DMS 273 (cell line): ENCODE measurements at regions not wholly inside any gene's neighbourhood (a gene's known extent, or its start where the extent isn't known, plus 50 kb on each side); places are given as distances from the start of the nearest gene placed in this dataset.
"Not testable (repeated sequence)": the region's sequence is repeated elsewhere in the genome, so short reads cannot be mapped to it uniquely, and the experiment has no call there.

Source experiments
- DNase-seq: peaks from one replicate; lab custom pipeline; 2025; ENCODE audit not compliant: unreplicated experiment; lab: John Stamatoyannopoulos, UW

DNA sequence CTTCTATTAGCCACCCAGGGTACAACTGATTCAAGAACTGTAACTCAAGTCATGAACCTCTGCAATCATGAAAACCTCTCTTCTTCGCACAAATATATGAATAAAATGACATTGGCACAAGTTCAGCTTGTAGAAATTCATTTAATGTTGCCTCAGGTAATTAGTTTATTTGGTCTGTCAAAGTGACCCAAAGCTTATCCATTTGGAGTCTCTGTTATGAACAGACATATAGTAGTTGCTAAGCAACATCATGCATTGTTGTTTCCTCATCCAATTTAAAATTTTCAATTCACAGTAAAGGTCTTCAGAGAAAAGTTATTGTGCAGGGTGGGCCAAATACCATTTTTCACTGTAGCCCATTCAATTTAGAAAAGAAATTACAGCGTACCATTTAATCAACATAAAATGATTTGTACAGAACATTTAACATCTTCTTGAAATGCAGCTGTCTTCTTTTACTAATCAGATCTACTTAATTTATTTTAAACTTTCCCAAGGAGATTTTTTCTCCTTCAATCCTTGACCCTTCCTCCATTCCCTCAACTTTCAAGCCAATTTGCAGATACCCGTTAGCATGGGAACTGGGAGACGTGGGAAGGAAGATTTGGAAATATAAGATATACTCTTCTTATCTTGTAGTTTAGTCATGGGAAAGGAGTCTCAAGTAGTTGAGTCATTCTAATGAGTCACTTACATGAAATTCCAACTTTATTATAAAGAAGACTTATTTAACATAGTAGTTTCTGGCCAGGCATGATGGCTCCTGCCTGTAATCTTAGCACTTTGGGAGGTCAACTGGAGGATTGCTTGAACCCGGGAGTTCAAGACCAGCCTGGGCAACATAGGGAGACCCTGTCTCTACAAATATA, 231.3 kb downstream of the ATPSCKMT start:
- no peak for DNase-seq

GRCh38 chr5:10017786-10018185, 231.9 kb downstream of the ATPSCKMT start:
- DNase-seq: no peak

DNA sequence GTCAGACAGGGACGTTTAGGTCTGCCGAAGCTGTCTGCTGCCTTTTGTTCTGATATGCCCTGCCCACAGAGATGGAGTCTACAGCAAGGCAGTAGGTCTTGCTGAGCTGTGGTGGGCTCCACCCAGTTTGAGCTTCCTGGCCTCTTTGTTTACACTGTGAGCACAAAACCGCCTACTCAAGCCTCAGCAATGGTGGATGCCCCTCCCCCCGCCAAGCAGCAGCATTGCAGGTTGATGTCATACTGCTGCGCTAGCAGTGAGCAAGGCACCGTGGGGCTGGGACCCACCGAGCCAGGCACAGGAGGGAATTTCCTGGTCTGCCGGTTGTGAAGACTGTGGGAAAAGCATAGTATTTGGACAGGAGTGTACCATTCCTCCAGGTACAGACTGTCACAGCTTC, 233.1 kb downstream of the ATPSCKMT start:
- not testable (repeated sequence) for DNase-seq

DNA sequence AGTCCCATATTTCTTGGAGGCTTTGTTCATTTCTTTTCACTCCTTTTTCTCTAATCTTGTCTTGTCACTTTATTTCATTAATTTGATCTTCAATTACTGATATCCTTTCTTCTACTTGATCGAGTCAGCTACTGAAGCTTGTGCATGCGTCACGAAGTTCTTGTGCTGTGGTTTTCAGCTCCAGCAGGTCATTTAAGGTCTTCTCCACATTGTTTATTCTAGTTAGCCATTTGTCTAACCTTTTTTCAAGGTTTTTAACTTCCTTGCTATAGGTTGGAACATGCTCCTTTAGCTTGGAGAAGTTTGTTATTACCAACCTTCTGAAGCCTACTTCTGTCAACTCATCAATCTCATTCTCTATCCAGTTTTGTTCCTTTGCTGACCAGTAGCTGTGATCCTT, 234.0 kb downstream of the ATPSCKMT start:
- DNase-seq: not testable (repeated sequence)

DNA sequence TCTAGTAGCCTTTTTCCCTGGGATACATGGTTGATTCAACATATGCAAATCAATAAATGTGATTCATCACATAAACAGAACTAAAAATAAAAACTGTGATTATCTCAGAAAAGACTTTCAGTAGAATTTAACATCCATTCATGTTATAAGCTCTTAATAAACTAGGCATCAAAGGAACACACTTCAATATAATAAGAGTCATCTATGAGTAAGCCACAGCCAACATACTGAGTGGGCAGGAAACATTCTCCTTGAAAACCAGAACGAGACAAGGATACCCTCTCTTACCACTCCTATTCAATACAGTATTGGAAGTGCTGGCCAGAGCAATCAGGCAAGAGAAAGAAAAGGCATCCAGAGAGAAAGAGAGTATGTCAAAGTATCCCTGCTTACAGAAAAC, 239.9 kb downstream of the ATPSCKMT start:
- DNase-seq: no peak

DNA sequence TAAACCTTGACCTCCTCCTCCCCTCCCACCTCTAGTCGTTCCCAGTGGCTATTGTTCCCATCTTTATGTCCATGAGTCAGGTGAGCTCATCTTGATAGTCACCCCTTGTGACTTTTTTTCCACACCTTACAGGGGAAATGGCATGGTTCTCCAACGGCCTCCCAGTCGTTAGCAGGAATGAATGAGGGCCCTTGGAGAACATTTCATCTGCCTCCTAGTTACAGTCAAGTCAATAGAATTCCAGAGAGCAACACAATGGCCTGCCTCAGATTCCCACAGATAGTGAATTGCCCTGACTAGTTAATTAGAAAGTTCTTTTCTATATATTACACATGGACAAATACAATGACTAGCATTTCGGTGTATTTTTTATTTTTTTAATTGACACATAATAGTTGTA, 262.6 kb downstream of the ATPSCKMT start:
- DNase-seq: no peak

DNA sequence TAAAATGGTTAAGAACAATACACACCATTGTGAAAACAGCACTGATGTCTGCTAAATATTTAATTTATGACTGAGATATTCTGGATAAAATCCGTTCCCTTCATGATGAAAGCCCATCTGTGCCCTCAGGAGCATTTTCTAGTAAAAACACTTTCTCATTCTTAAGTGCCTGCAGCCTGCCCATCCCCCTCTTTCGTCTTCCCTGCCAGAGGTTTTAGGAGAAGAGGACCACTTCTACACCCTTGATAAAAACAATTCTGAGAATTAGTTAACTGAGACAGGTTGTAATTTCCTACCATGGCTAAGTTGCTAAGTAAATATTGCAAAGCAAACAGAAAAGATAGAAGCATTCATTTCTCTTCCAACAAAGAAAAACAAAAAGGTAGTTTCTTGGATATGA, 272.6 kb downstream of the ATPSCKMT start:
- no peak for DNase-seq

DNA sequence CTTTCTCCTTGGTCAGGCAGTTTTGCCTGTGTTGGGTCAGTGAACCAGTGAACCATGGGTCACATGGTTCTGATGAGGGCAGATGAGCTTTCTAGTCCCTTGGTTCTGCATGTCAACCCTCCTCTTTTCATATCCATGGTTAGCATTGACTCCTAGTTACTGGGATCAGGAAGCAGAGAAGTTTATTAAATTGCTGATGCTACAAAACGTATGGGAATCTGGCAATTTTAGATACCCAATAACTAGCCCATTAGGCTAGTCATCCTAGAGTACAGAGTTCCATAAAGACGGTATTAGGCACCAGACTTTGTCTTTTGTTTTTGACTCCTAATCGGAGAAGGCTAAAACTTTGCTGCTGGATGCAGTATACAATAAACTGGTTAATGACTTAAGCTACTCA, 273.1 kb downstream of the ATPSCKMT start:
- DNase-seq: no peak

- no peak for DNase-seq
These were observed 277.6 kb downstream of the ATPSCKMT start for GRCh38 chr5:9972059-9972458.

- DNase-seq: no peak
These were observed 278.4 kb downstream of the ATPSCKMT start for GRCh38 chr5:9971301-9971700.

DNA sequence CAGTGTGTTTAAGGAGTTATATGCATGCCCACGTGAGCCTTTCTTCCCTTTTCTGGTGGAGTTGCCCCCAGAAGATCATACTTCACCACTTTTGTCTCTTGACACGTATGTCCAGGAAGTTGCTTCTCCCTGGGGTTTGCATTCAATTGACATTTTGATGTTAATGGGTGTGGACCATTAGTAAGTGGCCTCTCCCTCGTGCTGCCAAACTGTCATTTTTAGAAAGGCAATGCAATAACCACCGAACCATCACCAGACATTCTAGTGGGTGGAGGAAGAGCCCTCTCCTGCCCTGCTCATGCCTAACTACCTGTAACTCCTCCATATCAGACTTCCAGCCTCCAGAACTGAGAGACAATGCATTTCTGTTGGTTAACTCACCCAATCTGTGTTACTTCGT, 290.8 kb downstream of the ATPSCKMT start:
- DNase-seq: no peak

- no peak for DNase-seq
These were observed 292.5 kb downstream of the ATPSCKMT start for GRCh38 chr5:9957214-9957613.

- DNase-seq: no peak
These were observed 293.0 kb downstream of the ATPSCKMT start for GRCh38 chr5:9956725-9957124.

DNA sequence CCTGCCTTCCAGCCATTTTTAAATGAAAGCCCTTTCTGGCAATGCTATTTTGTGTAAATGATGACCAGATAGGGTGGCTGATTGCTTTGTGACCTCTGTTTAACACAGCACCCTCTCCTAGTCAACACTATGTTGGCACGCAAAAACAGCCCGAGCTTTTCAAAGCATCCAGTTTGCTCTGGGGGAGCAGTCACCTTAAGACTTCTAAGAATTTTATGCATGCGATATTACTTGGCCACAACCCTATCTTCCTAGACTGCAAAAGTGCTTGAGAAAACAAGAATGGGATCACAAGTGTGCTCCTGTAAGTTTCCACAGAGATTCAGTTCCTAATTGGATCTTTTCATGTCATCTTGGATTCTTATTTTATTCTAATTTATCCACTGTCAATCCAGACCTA, 294.1 kb downstream of the ATPSCKMT start:
- no peak for DNase-seq

DNA sequence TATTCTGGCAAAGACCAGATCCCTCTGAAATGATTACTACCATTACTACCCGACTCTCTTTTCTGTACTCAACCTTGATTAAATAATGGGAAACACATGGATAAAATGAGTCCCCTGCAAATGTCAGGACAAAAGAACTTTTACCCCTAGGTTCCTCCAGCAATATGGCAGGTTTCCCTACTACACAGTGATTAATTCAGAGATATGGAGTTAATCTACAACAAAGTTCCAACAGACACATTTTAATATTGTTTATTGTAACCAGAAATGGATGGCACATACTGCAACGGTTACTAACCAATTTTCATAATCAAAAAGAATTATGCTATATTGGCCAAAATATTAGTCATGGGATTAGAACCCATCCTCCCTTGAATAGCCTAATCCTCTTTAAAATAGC, 294.8 kb downstream of the ATPSCKMT start:
- no peak for DNase-seq

GRCh38 chr5:9953691-9954090, 296.0 kb downstream of the ATPSCKMT start:
- DNase-seq: no peak

DNA sequence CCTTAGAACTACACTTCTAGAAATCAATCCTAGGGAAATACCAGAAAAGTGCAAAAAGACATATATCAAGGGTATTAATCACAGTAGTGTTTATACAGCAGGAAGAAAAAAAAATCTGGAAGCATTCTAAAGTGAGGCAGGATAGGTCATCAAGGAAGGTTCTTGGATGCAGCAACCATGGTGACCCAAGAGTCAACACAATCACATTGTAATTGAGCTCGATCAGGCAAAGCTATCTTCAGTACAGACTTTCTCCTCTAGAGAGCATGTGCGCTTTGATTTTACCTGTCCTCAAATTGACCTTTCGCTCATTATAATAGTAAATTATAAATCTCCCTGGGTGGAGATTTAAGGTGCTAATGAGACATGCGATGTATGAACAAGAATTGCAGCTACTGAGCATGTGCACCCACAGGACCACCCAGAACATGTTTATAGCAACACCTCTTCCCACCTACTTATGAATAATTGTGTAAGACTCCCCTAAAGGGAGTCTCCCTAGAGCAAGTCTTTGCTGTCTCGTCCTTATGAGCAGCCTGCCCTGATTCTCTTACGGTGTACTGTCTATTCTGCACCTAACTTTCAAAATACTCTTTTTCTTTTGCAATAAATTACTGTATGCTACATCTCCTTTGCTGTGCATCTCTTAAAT, 297.7 kb downstream of the ATPSCKMT start:
- no peak for DNase-seq

DNA sequence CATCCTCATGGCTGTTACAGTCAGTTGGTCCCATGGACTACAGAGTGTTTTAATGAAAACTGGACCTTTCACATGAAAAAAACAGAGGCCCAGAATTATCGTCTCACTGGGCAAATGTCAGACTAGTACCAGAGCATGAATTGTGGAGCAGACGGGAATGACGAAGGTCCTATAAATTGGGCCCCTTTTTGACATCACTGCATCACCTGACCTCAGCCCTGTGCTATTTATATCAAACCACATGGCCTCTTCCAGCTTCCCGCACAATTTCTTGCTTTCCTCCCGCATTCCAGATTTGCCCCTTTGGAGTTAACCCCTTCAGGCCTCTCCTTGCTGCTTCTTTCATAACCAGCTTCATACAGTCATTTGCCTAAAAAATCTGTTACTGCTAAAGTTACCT, 301.7 kb downstream of the ATPSCKMT start:
- no peak for DNase-seq

- no peak for DNase-seq
These were observed 302.4 kb downstream of the ATPSCKMT start for GRCh38 chr5:9947225-9947714.

DNA sequence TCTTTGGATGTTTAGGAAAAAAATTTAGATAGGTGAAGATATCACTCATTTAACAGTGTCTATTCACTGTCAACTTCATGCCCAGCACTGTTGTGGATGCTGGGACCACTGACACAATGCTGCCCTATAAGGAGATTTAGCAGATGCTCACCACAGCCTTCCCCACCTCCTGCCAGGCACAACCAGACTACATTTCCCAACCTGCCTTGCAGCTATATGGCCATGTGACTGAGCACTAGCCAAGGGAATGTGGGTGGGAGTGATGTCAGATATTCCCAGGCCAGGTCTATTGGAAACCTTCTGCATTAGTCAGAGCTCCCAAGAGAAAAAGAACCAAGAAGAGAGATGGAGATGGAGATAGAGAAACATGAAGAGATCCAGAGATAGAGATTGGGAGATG, 302.6 kb upstream of the TAS2R1 start:
- DNase-seq: peak; percentile 41

DNA sequence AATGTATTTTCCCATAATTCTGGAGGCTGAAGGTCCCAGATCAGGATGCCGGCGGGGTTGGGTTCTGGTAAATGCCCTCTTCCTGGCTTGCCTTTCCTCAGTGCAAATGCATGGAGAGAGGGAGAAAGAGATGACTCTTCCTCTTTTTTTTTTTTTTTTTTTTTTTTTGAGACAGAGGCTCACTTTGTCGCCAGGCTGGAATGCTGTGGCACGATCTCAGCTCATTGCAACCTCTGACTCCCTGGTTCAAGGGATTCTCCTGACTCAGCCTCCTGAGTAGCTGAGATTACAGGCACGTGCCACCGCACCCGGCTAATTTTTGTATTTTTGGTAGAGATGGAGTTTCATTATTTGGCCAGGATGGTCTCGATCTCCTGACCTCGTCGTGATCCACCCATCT, 300.0 kb upstream of the TAS2R1 start:
- no peak for DNase-seq

DNA sequence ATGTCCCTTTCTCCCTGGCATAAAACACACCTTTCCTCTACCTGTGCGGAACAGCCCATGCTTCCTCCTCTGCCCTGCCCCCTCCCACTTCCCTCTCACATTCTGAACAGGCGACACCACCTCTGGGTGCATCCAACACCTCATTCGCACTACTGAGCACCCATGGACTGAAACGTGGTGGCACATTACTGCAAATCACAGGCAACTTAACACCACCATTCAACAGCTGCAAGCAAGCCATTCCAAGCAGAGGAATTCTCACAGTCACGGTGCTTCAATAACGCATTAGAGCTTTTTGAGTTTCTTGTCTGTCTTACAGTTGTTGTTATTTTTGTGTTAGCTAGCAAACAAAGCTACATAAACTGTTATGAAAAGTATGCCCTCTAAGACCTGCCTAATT, 298.2 kb upstream of the TAS2R1 start:
- DNase-seq: no peak
